Activated B cell treated with CpG ODN at 0.5 μM for 24 hours (primary cell): ENCODE measurements at regions not wholly inside any gene's neighbourhood (a gene's known extent, or its start where the extent isn't known, plus 50 kb on each side); places are given as distances from the start of the nearest gene placed in this dataset.

ENCODE experiments used
- ATAC-seq: fragments of 200-7000 bp; cut with Tn5 transposase; one replicate; pipeline ENCODE4 v1.10.0; 2021; ENCODE audit warnings: low read depth, mild to moderate bottlenecking, moderate library complexity
- CTCF ChIA-PET: fragments of 350-600 bp; sonication (Branson Sonifier 250); formaldehyde crosslinking; loops from one replicate; lab custom pipeline; 2021; ENCODE audit warnings: antibody characterized with exemption; lab: Charles Lee
- POLR2A ChIA-PET: fragments of 350-600 bp; sonication (Branson Sonifier 250); formaldehyde crosslinking; loops from one replicate; lab custom pipeline; 2021; ENCODE audit warnings: antibody characterized with exemption; lab: Charles Lee
- DNase-seq: peaks from one replicate; pipeline ENCODE4 v3.0.0; 2022
- H3K27ac Mint-ChIP-seq: one replicate; pipeline ENCODE4 v1.8.0; 2020; ENCODE audit warnings: mixed read lengths
- H3K27me3 Mint-ChIP-seq: one replicate; pipeline ENCODE4 v1.8.0; 2021; ENCODE audit warnings: mixed read lengths
- H3K36me3 Mint-ChIP-seq: one replicate; pipeline ENCODE4 v1.8.0; 2021; ENCODE audit warnings: low read depth, mixed read lengths
- H3K4me1 Mint-ChIP-seq: one replicate; pipeline ENCODE4 v1.8.0; 2021; ENCODE audit warnings: mixed read lengths
- H3K4me3 Mint-ChIP-seq: one replicate; pipeline ENCODE4 v1.8.0; 2020; ENCODE audit warnings: mild to moderate bottlenecking, mixed read lengths
- H3K9me3 Mint-ChIP-seq: one replicate; pipeline ENCODE4 v1.8.0; 2020; ENCODE audit warnings: mixed read lengths
- CTCF ChIP-seq: fragments of 200-600 bp; IDR thresholded peaks from one replicate; pipeline ENCODE4 v1.8.0; 2022; ENCODE audit warnings: antibody characterized with exemption, mild to moderate bottlenecking
- intact Hi-C: fragments of 100-400 bp; cut with micrococcal nuclease; formaldehyde crosslinking; loops from one replicate; pipeline ENCODE4 v1.15.1; 2024

DNA sequence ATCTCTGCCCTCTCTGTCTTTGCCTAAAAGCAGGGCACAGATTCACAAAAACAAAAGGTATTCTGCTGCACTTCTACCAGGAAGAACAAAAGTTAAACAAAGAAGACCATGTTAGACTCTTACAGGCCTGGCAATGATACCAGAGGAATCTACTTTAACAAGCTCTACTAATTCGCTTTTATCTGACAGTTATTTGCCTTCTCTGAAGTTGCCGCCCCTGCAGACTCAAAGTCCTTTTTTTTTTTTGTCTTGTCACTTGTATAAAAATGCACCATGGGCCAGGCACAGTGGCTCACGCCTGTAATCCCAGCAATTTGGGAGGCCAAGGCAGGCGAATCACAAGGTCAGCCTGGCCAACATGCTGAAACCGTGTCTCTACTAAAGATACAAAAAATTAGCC lies 176.5 kb upstream of the UBL3 start:
- DNase-seq (no peak), ATAC-seq (no peak)
- ChIA-PET CTCF (no interaction called here), POLR2A (interaction anchor here (0.7 kb wide), 1 partner anchor 12 kb away, joined by 3 read pairs; no protein-coding TSS in a partner anchor)
- no peak overlapping the region for H3K4me3 Mint-ChIP-seq
- no peak overlapping the region for H3K27ac Mint-ChIP-seq
- no peaks in the 10 kb centered on the region for H3K27me3 Mint-ChIP-seq
- no peaks in the 10 kb centered on the region for H3K9me3 Mint-ChIP-seq
- TF ChIP-seq CTCF = no peak
- intact Hi-C loops = no loop called here
- H3K36me3 Mint-ChIP-seq = no peaks in the 10 kb centered on the region
- H3K4me1 Mint-ChIP-seq = no peaks in the 10 kb centered on the region

DNA sequence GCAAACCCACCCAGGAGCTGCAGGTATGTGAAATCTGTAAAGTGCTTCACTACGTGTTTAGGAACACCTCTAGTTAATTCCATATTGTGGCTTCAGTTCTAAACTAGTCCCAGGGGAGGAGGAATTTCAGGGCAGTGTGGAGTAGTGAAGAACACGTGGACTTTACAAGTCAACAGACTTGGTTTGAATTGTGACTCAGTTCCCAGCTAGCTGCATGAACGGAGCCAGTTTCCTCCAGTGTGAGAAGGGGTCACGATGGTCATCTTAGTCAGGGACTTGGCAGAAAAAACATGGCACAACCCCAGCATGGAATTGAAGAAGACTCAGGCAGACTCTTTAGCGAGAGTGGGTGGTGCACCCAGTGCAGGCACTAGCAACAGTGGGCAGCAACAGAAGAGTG lies 175.7 kb upstream of the UBL3 start:
- CTCF ChIA-PET = no interaction called here
- no peaks in the 10 kb centered on the region for H3K9me3 Mint-ChIP-seq
- POLR2A ChIA-PET = no interaction called here
- no peaks in the 10 kb centered on the region for H3K4me1 Mint-ChIP-seq
- TF ChIP-seq CTCF = no peak
- ATAC-seq (no peak), DNase-seq (no peak)
- H3K4me3 Mint-ChIP-seq = no peak overlapping the region
- H3K27ac Mint-ChIP-seq = no peak overlapping the region
- no peaks in the 10 kb centered on the region for H3K36me3 Mint-ChIP-seq
- no peaks in the 10 kb centered on the region for H3K27me3 Mint-ChIP-seq
- intact Hi-C loops = no loop called here

DNA sequence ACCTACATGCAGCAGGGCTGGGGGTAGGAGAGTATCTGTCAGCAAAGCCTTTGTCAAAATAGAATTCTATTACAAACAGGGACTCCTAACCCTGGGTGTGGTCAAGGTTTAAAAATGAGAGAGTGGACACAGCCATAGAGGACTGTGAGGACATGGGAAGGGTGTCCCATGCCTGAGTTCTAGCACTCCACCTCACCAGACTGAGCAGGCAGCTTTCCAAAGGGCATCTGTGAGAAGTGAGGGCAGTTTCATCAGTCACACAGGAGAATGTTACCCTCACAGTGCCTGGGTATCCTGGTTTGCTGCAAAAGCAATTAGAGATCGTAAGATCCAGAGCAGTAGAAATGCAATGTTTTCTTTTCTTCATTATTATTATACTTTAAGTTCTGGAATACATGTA lies 174.9 kb upstream of the UBL3 start:
- H3K9me3 Mint-ChIP-seq = no peaks in the 10 kb centered on the region
- H3K4me1 Mint-ChIP-seq = no peaks in the 10 kb centered on the region
- CTCF ChIA-PET = no interaction called here
- no peaks in the 10 kb centered on the region for H3K36me3 Mint-ChIP-seq
- intact Hi-C loops = no loop called here
- TF ChIP-seq CTCF = no peak
- POLR2A ChIA-PET = no interaction called here
- H3K27me3 Mint-ChIP-seq = no peaks in the 10 kb centered on the region
- ATAC-seq = no peak
- H3K27ac Mint-ChIP-seq = no peak overlapping the region
- DNase-seq = no peak
- H3K4me3 Mint-ChIP-seq = no peak overlapping the region

GRCh38 chr13:30024125-30024865 lies 173.9 kb upstream of the UBL3 start:
- intact Hi-C loops = no loop called here
- no peaks in the 10 kb centered on the region for H3K4me1 Mint-ChIP-seq
- POLR2A ChIA-PET = no interaction called here
- DNase-seq = no peak
- ATAC-seq = no peak
- H3K9me3 Mint-ChIP-seq = no peaks in the 10 kb centered on the region
- no peaks in the 10 kb centered on the region for H3K36me3 Mint-ChIP-seq
- CTCF ChIA-PET = no interaction called here
- no peak for TF ChIP-seq CTCF
- no peak overlapping the region for H3K4me3 Mint-ChIP-seq
- peaks cover 2% of the 10 kb centered on the region for H3K27me3 Mint-ChIP-seq
- H3K27ac Mint-ChIP-seq = no peak overlapping the region

GRCh38 chr13:30023196-30023895 lies 172.9 kb upstream of the UBL3 start:
- ATAC-seq = no peak
- ChIA-PET POLR2A (no interaction called here), CTCF (no interaction called here)
- no peaks in the 10 kb centered on the region for H3K9me3 Mint-ChIP-seq
- TF ChIP-seq CTCF = no peak
- intact Hi-C loops = no loop called here
- H3K27ac Mint-ChIP-seq = no peak overlapping the region
- peaks cover 2% of the 10 kb centered on the region for H3K27me3 Mint-ChIP-seq
- no peak overlapping the region for H3K4me3 Mint-ChIP-seq
- DNase-seq = no peak
- H3K4me1 Mint-ChIP-seq = no peaks in the 10 kb centered on the region
- H3K36me3 Mint-ChIP-seq = no peaks in the 10 kb centered on the region
